ENCODE measurements at regions not wholly inside any gene's neighbourhood (a gene's known extent, or its start where the extent isn't known, plus 50 kb on each side); places are given as distances from the start of the nearest gene placed in this dataset.
"Not testable (repeated sequence)": the region's sequence is repeated elsewhere in the genome, so short reads cannot be mapped to it uniquely, and the experiment has no call there.

- no peak for DNase-seq
Observed at GRCh38 chr4:154164931-154165839, 326.4 kb downstream of the DCHS2 start.

GRCh38 chr4:154160519-154161301 lies 330.9 kb downstream of the DCHS2 start:
- DNase-seq = no peak

- DNase-seq = no peak
Observed at GRCh38 chr4:154158361-154159155, 333.0 kb downstream of the DCHS2 start.

- DNase-seq = no peak
Observed at GRCh38 chr4:154152546-154152945, 339.1 kb downstream of the DCHS2 start.

- DNase-seq = not testable (repeated sequence)
Observed at GRCh38 chr4:154149236-154149635, 342.4 kb downstream of the DCHS2 start.

- no peak for DNase-seq
Observed at GRCh38 chr4:154143720-154144119, 347.9 kb downstream of the DCHS2 start.

GRCh38 chr4:154142664-154143063 lies 348.9 kb downstream of the DCHS2 start:
- DNase-seq = no peak

- no peak for DNase-seq
Observed at GRCh38 chr4:154140869-154141268, 350.7 kb downstream of the DCHS2 start.

GRCh38 chr4:154137320-154137905 lies 348.5 kb upstream of the SFRP2 start:
- DNase-seq = no peak

- DNase-seq = no peak
Observed at GRCh38 chr4:154135576-154135975, 346.7 kb upstream of the SFRP2 start.

- no peak for DNase-seq
Observed at GRCh38 chr4:154132406-154132805, 343.5 kb upstream of the SFRP2 start.

- no peak for DNase-seq
Observed at GRCh38 chr4:154126276-154126675, 337.4 kb upstream of the SFRP2 start.

- no peak for DNase-seq
Observed at GRCh38 chr4:154125340-154125739, 336.5 kb upstream of the SFRP2 start.

GRCh38 chr4:154124539-154125255 lies 335.8 kb upstream of the SFRP2 start:
- DNase-seq = no peak

GRCh38 chr4:154123897-154124296 lies 335.0 kb upstream of the SFRP2 start:
- no peak for DNase-seq

GRCh38 chr4:154120690-154121345 lies 331.9 kb upstream of the SFRP2 start:
- DNase-seq = no peak

- DNase-seq = no peak
Observed at GRCh38 chr4:154120006-154120676, 331.3 kb upstream of the SFRP2 start.

GRCh38 chr4:154119317-154119716 lies 330.4 kb upstream of the SFRP2 start:
- DNase-seq = no peak

GRCh38 chr4:154117726-154118125 lies 328.8 kb upstream of the SFRP2 start:
- not testable (repeated sequence) for DNase-seq

- no peak for DNase-seq
Observed at GRCh38 chr4:154107337-154107736, 318.5 kb upstream of the SFRP2 start.

GRCh38 chr4:154088741-154089140 lies 299.9 kb upstream of the SFRP2 start:
- no peak for DNase-seq

All from NCI-H2171 treated with DMSO at 0.1 percent for 48 hours (cell line).